Activated naive CD8-positive, alpha-beta T cell treated with anti-CD3 and anti-CD28 coated beads, Interleukin-2, amount 50 U/mL, for 24 hours (primary cell): ENCODE measurements at regions not wholly inside any gene's neighbourhood (a gene's known extent, or its start where the extent isn't known, plus 50 kb on each side); places are given as distances from the start of the nearest gene placed in this dataset.
"Not testable (repeated sequence)": the region's sequence is repeated elsewhere in the genome, so short reads cannot be mapped to it uniquely, and the experiment has no call there.

Experiments
- ATAC-seq: fragments of 150-1000 bp; cut with Tn5 transposase; one replicate; pipeline ENCODE4 v1.10.0; 2021
- DNase-seq: peaks from one replicate; pipeline ENCODE4 v3.0.0; 2021
- H3K27ac Mint-ChIP-seq: one replicate; pipeline ENCODE4 v1.8.0; 2021; ENCODE audit warnings: mild to moderate bottlenecking, mixed read lengths
- H3K27me3 Mint-ChIP-seq: one replicate; pipeline ENCODE4 v1.8.0; 2021; ENCODE audit warnings: mixed read lengths
- H3K36me3 Mint-ChIP-seq: one replicate; pipeline ENCODE4 v1.8.0; 2021; ENCODE audit warnings: low read depth, mixed read lengths
- H3K4me1 Mint-ChIP-seq: one replicate; pipeline ENCODE4 v1.8.0; 2021; ENCODE audit warnings: mixed read lengths
- H3K4me3 Mint-ChIP-seq: one replicate; pipeline ENCODE4 v1.8.0; 2021; ENCODE audit warnings: mild to moderate bottlenecking, moderate library complexity, mixed read lengths
- H3K9me3 Mint-ChIP-seq: one replicate; pipeline ENCODE4 v1.8.0; 2021; ENCODE audit warnings: mixed read lengths

- peaks cover 15% of the 10 kb centered on the region for H3K9me3 Mint-ChIP-seq
- H3K36me3 Mint-ChIP-seq: no peaks in the 10 kb centered on the region
- H3K27ac Mint-ChIP-seq: no peak overlapping the region
- DNase-seq (no peak), ATAC-seq (no peak)
- no peak overlapping the region for H3K4me3 Mint-ChIP-seq
- H3K4me1 Mint-ChIP-seq: no peaks in the 10 kb centered on the region
- H3K27me3 Mint-ChIP-seq: no peaks in the 10 kb centered on the region
Observed at GRCh38 chr5:12885018-12885417, 980.8 kb upstream of the CTNND2 start.

- Mint-ChIP-seq H3K36me3 (no peaks in the 10 kb centered on the region), H3K4me1 (no peaks in the 10 kb centered on the region), H3K27me3 (no peaks in the 10 kb centered on the region), H3K4me3 (no peak overlapping the region), H3K27ac (no peak overlapping the region), H3K9me3 (peaks cover 17% of the 10 kb centered on the region)
- ATAC-seq: no peak
- no peak for DNase-seq
Observed at GRCh38 chr5:12883395-12883794, 979.1 kb upstream of the CTNND2 start.

DNA sequence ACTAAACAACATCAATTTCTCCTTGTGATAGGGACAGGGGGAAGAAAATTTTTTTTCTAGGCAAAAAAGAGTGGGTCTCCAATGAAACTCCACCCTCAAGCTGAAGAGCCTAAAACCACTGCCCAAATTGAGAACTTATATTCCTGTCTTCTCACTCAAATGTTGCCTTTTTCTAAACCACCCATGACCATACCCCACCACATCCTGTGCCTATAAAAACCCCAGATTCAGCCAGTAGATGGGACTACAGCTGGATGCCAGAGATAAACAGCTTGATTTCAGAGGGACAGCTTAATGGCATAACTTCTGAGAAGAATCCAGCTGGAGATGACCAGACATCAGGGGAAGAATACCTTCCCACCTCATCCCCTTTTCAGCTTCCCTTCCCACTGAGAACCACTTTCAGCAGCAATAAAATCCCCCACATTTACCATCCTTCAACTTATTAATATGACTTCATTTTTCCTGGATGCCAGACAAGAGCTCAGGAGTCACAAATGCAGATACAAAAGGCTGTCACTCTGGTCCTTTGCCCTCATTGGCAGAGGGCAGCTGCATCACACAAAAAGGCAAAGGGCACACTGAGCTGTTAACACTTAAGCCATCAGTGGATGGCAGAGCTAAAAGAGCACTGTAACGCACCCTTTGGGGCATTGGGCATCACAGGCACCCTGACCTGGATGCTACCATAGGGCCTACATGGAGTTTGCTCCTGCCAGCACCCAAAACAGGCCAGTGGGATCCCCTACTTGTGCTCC, 972.5 kb upstream of the CTNND2 start:
- Mint-ChIP-seq H3K27me3 (no peaks in the 10 kb centered on the region), H3K9me3 (peaks cover 24% of the 10 kb centered on the region), H3K36me3 (no peaks in the 10 kb centered on the region), H3K4me1 (no peaks in the 10 kb centered on the region), H3K4me3 (no peak overlapping the region), H3K27ac (no peak overlapping the region)
- no peak for ATAC-seq
- no peak for DNase-seq

- DNase-seq: no peak
- Mint-ChIP-seq H3K9me3 (peaks cover 20% of the 10 kb centered on the region), H3K4me1 (no peaks in the 10 kb centered on the region), H3K36me3 (no peaks in the 10 kb centered on the region), H3K4me3 (no peak overlapping the region), H3K27ac (no peak overlapping the region), H3K27me3 (no peaks in the 10 kb centered on the region)
- ATAC-seq: no peak
Observed at GRCh38 chr5:12870872-12871539, 966.8 kb upstream of the CTNND2 start.

DNA sequence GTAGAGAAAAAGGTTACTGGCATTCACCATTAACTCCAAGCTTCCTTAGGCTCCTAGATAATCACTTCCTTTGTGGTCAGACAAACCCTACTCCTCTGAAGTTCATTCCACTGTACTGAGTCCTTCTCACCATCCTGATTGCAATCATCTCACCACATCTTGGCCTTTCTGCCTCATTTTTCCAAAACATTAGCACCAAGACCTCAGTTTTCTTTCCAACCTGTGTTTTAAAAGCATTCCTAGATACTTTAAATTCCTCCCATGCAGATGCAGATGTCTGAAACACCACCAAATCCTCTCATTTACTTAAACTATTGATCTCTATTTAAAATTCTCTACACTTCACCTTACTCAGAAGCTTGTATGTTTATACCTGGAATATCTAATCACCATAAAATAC, 961.3 kb upstream of the CTNND2 start:
- Mint-ChIP-seq H3K4me1 (no peaks in the 10 kb centered on the region), H3K27me3 (no peaks in the 10 kb centered on the region), H3K4me3 (no peak overlapping the region), H3K36me3 (no peaks in the 10 kb centered on the region), H3K9me3 (peaks cover 4% of the 10 kb centered on the region), H3K27ac (no peak overlapping the region)
- ATAC-seq (no peak), DNase-seq (no peak)

GRCh38 chr5:12861886-12862654, 957.8 kb upstream of the CTNND2 start:
- ATAC-seq (no peak), DNase-seq (no peak)
- H3K4me1 Mint-ChIP-seq: no peaks in the 10 kb centered on the region
- no peak overlapping the region for H3K4me3 Mint-ChIP-seq
- no peak overlapping the region for H3K27ac Mint-ChIP-seq
- H3K27me3 Mint-ChIP-seq: no peaks in the 10 kb centered on the region
- H3K36me3 Mint-ChIP-seq: no peaks in the 10 kb centered on the region
- H3K9me3 Mint-ChIP-seq: peaks cover 24% of the 10 kb centered on the region

DNA sequence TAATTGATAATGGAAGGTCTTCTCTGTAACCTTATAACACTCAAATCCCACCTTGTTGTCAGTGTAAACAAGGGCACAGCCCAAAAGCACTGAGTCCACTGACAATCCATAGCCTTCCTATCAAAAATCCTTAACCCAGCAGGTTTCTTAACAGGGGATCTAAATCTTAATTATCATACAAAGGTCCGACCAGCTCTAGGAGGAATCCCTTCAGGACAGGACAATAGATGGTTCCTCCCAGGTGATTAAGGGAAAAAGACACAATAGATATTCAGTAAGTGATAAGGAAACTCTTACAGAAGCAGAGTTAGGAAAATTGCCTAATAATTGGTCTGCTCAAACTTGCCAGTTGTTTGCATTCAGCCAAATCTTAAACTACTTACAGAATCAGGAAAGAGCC, 951.9 kb upstream of the CTNND2 start:
- H3K27me3 Mint-ChIP-seq, H3K27ac Mint-ChIP-seq, H3K4me3 Mint-ChIP-seq, DNase-seq, H3K36me3 Mint-ChIP-seq, ATAC-seq, H3K4me1 Mint-ChIP-seq: not testable (repeated sequence)
- H3K9me3 Mint-ChIP-seq: peaks cover 36% of the 10 kb centered on the region

DNA sequence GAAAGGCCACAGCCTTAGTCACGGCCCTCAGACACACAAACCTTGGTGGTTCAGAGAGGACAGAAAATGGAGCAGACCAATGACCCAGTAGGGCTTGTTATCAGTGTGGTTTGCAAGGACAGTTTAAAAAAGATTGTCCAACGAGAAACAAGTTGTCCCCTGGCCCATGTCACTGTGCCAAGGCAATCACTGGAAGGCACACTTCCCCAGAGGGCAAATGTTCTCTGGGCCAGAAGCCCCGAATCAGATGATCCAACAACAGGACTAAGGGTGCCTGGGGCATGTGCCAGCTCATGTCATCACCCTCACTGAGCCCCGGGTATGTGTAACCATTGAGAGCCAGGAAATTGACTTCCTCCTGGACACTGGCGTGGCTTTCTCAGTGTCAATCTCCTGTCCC, 950.1 kb upstream of the CTNND2 start:
- H3K27me3 Mint-ChIP-seq: no peaks in the 10 kb centered on the region
- ATAC-seq (no peak), DNase-seq (no peak)
- no peak overlapping the region for H3K4me3 Mint-ChIP-seq
- H3K9me3 Mint-ChIP-seq: peaks cover 31% of the 10 kb centered on the region
- no peak overlapping the region for H3K27ac Mint-ChIP-seq
- H3K36me3 Mint-ChIP-seq: no peaks in the 10 kb centered on the region
- H3K4me1 Mint-ChIP-seq: no peaks in the 10 kb centered on the region

- Mint-ChIP-seq H3K4me3 (no peak overlapping the region), H3K9me3 (peaks cover 29% of the 10 kb centered on the region), H3K27me3 (no peaks in the 10 kb centered on the region), H3K4me1 (no peaks in the 10 kb centered on the region), H3K36me3 (no peaks in the 10 kb centered on the region), H3K27ac (no peak overlapping the region)
- no peak for DNase-seq
- no peak for ATAC-seq
Observed at GRCh38 chr5:12851761-12852160, 947.5 kb upstream of the CTNND2 start.

GRCh38 chr5:12848709-12849108, 944.5 kb upstream of the CTNND2 start:
- no peak for ATAC-seq
- Mint-ChIP-seq H3K4me3 (no peak overlapping the region), H3K4me1 (no peaks in the 10 kb centered on the region), H3K27ac (no peak overlapping the region), H3K27me3 (no peaks in the 10 kb centered on the region), H3K36me3 (no peaks in the 10 kb centered on the region), H3K9me3 (peaks cover 32% of the 10 kb centered on the region)
- DNase-seq: no peak

DNA sequence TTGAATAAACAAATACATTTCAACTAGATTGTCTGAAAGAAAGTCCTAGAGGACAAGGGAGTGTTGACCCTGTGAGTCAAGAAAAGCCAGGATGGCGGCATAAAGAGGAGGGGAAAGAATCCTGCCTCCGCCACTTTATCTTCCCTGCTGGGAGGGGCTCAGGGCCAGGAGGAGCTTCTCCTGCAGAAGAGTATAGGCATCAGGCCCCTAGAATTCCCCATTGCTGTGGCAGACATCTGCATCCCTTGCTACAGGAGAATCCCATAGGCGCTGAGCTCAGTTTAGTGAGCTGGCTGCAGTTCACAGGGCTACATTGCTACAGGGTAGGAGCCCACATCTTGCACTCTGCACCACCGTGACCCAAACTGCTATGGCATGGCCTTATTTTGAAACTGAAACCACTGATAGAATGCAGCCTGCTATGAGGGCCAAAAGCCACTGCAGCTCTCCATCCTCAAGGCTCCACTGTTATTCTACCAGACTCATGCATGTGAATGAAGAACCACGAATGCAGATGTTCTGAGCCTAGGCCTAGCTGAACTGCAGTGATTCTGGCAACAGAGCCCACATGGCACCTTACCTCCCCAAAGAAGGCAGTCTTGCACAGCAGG, 941.4 kb upstream of the CTNND2 start:
- H3K36me3 Mint-ChIP-seq: no peaks in the 10 kb centered on the region
- DNase-seq: no peak
- H3K4me3 Mint-ChIP-seq: no peak overlapping the region
- no peaks in the 10 kb centered on the region for H3K4me1 Mint-ChIP-seq
- peaks cover 27% of the 10 kb centered on the region for H3K9me3 Mint-ChIP-seq
- ATAC-seq: no peak
- H3K27ac Mint-ChIP-seq: no peak overlapping the region
- H3K27me3 Mint-ChIP-seq: no peaks in the 10 kb centered on the region

DNA sequence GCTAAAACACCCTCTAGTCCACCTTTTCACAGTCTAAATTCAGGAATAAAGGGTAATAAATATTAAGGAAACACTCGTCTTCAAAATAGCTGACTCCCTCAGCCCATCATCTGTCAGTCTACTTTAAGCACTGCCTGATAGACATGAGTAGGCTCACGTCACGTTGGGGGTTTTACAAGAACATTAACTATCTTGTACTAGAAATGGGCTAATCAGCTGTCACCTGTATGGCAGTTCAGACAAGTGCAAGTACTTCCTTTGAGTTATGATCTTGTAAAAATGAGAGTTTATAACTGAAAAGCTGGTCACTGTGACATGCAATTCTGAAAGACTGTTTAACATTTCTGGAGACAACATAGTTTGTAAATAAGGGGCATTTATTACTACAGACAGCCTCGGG, 936.7 kb upstream of the CTNND2 start:
- Mint-ChIP-seq H3K36me3 (no peaks in the 10 kb centered on the region), H3K9me3 (peaks cover 17% of the 10 kb centered on the region), H3K27me3 (no peaks in the 10 kb centered on the region), H3K4me1 (no peaks in the 10 kb centered on the region), H3K4me3 (no peak overlapping the region), H3K27ac (no peak overlapping the region)
- no peak for ATAC-seq
- no peak for DNase-seq

DNA sequence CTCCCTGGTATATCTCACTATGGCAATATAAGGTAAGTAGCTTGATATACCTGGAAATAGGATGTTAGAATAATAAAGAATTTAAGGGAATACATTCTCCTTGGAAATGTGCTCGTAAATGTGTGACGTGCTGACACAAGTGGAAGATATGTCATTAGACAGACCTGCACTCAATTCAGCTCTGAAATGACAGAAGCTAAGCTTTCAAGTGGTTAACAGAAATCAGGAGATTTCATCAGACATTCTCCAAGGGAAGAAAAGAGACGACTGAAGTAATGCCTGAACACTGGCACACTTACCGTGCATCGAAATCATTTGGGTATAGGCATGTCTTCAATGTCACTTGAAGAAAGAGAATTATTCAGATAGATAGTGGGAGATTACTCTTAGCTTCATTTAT, 933.3 kb upstream of the CTNND2 start:
- DNase-seq (no peak), ATAC-seq (no peak)
- H3K27ac Mint-ChIP-seq: no peak overlapping the region
- no peaks in the 10 kb centered on the region for H3K4me1 Mint-ChIP-seq
- no peaks in the 10 kb centered on the region for H3K36me3 Mint-ChIP-seq
- H3K27me3 Mint-ChIP-seq: no peaks in the 10 kb centered on the region
- H3K9me3 Mint-ChIP-seq: peaks cover 22% of the 10 kb centered on the region
- H3K4me3 Mint-ChIP-seq: no peak overlapping the region

GRCh38 chr5:12825163-12825562, 920.9 kb upstream of the CTNND2 start:
- DNase-seq: no peak
- Mint-ChIP-seq H3K36me3 (peaks cover 2% of the 10 kb centered on the region), H3K27me3 (no peaks in the 10 kb centered on the region), H3K27ac (no peak overlapping the region), H3K9me3 (peaks cover 43% of the 10 kb centered on the region), H3K4me3 (no peak overlapping the region), H3K4me1 (no peaks in the 10 kb centered on the region)
- no peak for ATAC-seq
